ENCODE measurements at regions not wholly inside any gene's neighbourhood (a gene's known extent, or its start where the extent isn't known, plus 50 kb on each side); places are given as distances from the start of the nearest gene placed in this dataset.

GRCh38 chr6:156174031-156174890, 602.9 kb upstream of the ARID1B start:
- TF ChIP-seq POLR2AphosphoS5 (IDR thresholded peaks at IDR 0.05; ENCODE audit: low read depth) (no peak), CTCF (IDR thresholded peaks at IDR 0.05; ENCODE audit: insufficient read depth, low read length) (no peak), REST (IDR thresholded peaks at IDR 0.05; ENCODE audit: insufficient replicate concordance, low read depth) (no peak), GABPA (IDR thresholded peaks at IDR 0.05; ENCODE audit: low read depth) (no peak), SPI1 (IDR thresholded peaks at IDR 0.05; ENCODE audit: borderline replicate concordance, low read depth) (no peak)
